Endothelial cell of umbilical vein (primary cell): ENCODE measurements at regions not wholly inside any gene's neighbourhood (a gene's known extent, or its start where the extent isn't known, plus 50 kb on each side); places are given as distances from the start of the nearest gene placed in this dataset.

Experiments used
- EZH2 ChIP-seq: IDR thresholded peaks from 2 replicates; pipeline ENCODE4 v1.6.1; 2012; ENCODE audit warnings: borderline replicate concordance, low read depth, mild to moderate bottlenecking, moderate library complexity, low read length, inconsistent platforms; ENCODE audit not compliant: severe bottlenecking
- TF ChIP-seq, protein P1 (sequence below), 2 donors: IDR thresholded peaks; 1 replicate in 1 of 2; 2 replicates in 1 of 2; pipeline ENCODE4 v1.5.1; 2011; ENCODE audit warnings: low read length in 2 of 2, mild to moderate bottlenecking in 2 of 2, moderate library complexity in 2 of 2, control low read depth in 1 of 2, inconsistent platforms in 1 of 2, low read depth in 1 of 2; ENCODE audit not compliant: insufficient read depth in 1 of 2; ENCODE audit errors: extremely low read depth in 1 of 2

DNA sequence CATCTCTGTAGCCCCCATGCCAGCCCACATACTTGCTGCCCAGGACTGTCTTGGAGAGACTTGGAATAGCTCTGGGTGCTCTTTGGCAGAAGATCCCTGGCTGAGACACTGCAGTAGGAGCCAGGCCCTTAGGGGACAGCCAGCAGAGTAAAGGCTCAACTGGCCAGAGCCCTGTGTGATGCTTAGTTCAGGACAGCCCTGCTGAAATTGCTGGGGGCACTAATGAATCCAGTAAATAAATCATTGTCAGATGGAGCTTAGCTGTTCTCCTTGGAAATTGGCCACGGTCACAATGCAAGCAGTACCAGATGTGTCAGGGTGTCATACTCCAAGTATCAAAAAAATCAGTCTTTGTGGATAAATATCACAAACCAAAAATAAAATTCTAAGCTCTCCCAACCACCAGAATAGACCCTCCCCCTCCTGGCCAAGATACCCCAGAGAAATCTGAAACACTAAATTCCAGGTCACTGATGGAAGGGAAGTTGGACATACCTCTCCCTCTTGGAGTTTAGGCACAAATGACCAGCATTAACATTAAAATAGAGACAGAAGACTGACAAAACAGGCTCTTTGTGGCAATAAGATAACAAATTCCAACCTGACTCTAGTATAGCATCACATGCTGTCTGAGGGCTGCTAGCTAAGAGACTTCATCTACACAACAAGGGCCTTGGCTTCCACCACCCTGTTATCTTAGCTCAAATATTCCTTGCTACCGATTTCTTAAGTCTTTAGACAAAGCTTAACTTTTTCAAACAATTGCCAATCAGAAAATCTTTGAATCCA lies 83.2 kb upstream of the DNAH14 start:
- TF ChIP-seq, protein P1, sequence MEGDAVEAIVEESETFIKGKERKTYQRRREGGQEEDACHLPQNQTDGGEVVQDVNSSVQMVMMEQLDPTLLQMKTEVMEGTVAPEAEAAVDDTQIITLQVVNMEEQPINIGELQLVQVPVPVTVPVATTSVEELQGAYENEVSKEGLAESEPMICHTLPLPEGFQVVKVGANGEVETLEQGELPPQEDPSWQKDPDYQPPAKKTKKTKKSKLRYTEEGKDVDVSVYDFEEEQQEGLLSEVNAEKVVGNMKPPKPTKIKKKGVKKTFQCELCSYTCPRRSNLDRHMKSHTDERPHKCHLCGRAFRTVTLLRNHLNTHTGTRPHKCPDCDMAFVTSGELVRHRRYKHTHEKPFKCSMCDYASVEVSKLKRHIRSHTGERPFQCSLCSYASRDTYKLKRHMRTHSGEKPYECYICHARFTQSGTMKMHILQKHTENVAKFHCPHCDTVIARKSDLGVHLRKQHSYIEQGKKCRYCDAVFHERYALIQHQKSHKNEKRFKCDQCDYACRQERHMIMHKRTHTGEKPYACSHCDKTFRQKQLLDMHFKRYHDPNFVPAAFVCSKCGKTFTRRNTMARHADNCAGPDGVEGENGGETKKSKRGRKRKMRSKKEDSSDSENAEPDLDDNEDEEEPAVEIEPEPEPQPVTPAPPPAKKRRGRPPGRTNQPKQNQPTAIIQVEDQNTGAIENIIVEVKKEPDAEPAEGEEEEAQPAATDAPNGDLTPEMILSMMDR (IDR thresholded peaks at IDR 0.05; ENCODE audit: extremely low read depth in 1 of 2, insufficient read depth in 1 of 2, low read depth in 1 of 2, low read length in 2 of 2), result no peak
- TF ChIP-seq EZH2, result no peak
